ENCODE measurements at regions not wholly inside any gene's neighbourhood (a gene's known extent, or its start where the extent isn't known, plus 50 kb on each side); places are given as distances from the start of the nearest gene placed in this dataset.

- no peak overlapping the region for H3K4me3 ChIP-seq (ENCODE audit: low read depth, low read length)
- no peak for DNase-seq (ENCODE audit: low read depth)
- TF ChIP-seq CTCF (IDR thresholded peaks at IDR 0.05; ENCODE audit: low read depth, low read length, missing control alignments) = no peak
Observed at GRCh38 chr3:148208975-148209374, 488.7 kb upstream of the AGTR1 start.

GRCh38 chr3:148211725-148212124 lies 486.0 kb upstream of the AGTR1 start:
- no peak overlapping the region for H3K4me3 ChIP-seq (ENCODE audit: low read depth, low read length)
- no peak for DNase-seq (ENCODE audit: low read depth)
- no peak for TF ChIP-seq CTCF (IDR thresholded peaks at IDR 0.05; ENCODE audit: low read depth, low read length, missing control alignments)

GRCh38 chr3:148214705-148215104 lies 483.0 kb upstream of the AGTR1 start:
- no peak for DNase-seq (ENCODE audit: low read depth)
- H3K4me3 ChIP-seq (ENCODE audit: low read depth, low read length) = no peak overlapping the region
- TF ChIP-seq CTCF (IDR thresholded peaks at IDR 0.05; ENCODE audit: low read depth, low read length, missing control alignments) = no peak

GRCh38 chr3:148217317-148217716 lies 480.4 kb upstream of the AGTR1 start:
- no peak for TF ChIP-seq CTCF (IDR thresholded peaks at IDR 0.05; ENCODE audit: low read depth, low read length, missing control alignments)
- H3K4me3 ChIP-seq (ENCODE audit: low read depth, low read length) = no peak overlapping the region
- no peak for DNase-seq (ENCODE audit: low read depth)

GRCh38 chr3:148218222-148218621 lies 479.5 kb upstream of the AGTR1 start:
- DNase-seq (ENCODE audit: low read depth) = no peak
- H3K4me3 ChIP-seq (ENCODE audit: low read depth, low read length) = no peak overlapping the region
- TF ChIP-seq CTCF (IDR thresholded peaks at IDR 0.05; ENCODE audit: low read depth, low read length, missing control alignments) = no peak

GRCh38 chr3:148219999-148220398 lies 477.7 kb upstream of the AGTR1 start:
- H3K4me3 ChIP-seq (ENCODE audit: low read depth, low read length) = no peak overlapping the region
- DNase-seq (ENCODE audit: low read depth) = no peak
- TF ChIP-seq CTCF (IDR thresholded peaks at IDR 0.05; ENCODE audit: low read depth, low read length, missing control alignments) = no peak

GRCh38 chr3:148221303-148221702 lies 476.4 kb upstream of the AGTR1 start:
- DNase-seq (ENCODE audit: low read depth) = no peak
- H3K4me3 ChIP-seq (ENCODE audit: low read depth, low read length) = no peak overlapping the region
- no peak for TF ChIP-seq CTCF (IDR thresholded peaks at IDR 0.05; ENCODE audit: low read depth, low read length, missing control alignments)

Measured in GM12864 (cell line).